ENCODE measurements at regions not wholly inside any gene's neighbourhood (a gene's known extent, or its start where the extent isn't known, plus 50 kb on each side); places are given as distances from the start of the nearest gene placed in this dataset.

DNA sequence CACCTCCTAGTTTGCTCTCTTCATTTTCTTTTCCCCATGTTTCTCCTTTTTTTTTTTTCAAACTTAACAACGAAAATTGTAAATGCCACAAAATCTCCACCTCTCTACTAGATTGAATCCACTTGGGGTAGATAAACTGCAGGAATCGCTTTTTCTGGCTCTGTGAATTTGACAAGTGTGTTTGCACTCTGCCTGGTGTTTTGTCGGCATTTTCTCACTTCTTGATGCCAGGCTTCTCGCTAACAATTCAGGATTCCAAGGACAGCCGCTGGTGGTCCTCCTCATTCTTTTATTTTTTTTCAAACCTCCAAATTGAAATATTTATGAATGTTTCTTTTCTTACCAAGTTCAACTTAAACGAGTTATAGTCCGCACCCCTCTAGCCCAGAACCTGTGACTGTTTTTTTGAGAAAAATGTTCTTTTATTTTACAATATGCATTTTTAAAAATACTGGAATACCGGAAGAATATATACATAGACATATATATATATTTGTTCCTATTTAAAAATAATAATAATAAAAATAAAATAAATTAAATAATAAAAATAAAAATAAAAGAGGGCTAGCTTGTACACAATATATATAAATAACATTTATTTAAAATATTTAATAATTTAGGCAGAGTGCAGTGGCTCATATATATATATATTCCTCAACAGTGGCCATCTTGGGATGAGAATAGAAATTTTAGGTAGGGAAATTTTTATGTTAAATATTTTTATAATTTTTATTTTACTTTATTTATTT is 538.8 kb downstream of the TYW1 start:
- intact Hi-C loops (cut with DNase I), result no loop called here
- Histone ChIP-seq H3K27ac (ENCODE audit: low read depth in 2 of 2, low read length in 2 of 2) (no peak overlapping the region), H3K4me1 (ENCODE audit: control insufficient read depth in 2 of 3, insufficient read depth in 2 of 3, low read depth in 1 of 3, low read length in 3 of 3) (no peaks in the 10 kb centered on the region), H3K4me3 (ENCODE audit: low read length in 3 of 3) (no peak overlapping the region), H3K27me3 (ENCODE audit: control insufficient read depth, insufficient read depth, low read length) (no peaks in the 10 kb centered on the region), H3K36me3 (ENCODE audit: control insufficient read depth in 2 of 3, insufficient read depth in 3 of 3, low read length in 3 of 3) (no peaks in the 10 kb centered on the region), H3K9me3 (ENCODE audit: control insufficient read depth in 2 of 3, insufficient read depth in 1 of 3, low read length in 3 of 3) (no peaks in the 10 kb centered on the region), H3K9ac (ENCODE audit: low read length in 3 of 3) (no peak overlapping the region)
- DNase-seq, result no peak
- peak; percentile 27 for FAIRE-seq
- TF ChIP-seq, protein P1, sequence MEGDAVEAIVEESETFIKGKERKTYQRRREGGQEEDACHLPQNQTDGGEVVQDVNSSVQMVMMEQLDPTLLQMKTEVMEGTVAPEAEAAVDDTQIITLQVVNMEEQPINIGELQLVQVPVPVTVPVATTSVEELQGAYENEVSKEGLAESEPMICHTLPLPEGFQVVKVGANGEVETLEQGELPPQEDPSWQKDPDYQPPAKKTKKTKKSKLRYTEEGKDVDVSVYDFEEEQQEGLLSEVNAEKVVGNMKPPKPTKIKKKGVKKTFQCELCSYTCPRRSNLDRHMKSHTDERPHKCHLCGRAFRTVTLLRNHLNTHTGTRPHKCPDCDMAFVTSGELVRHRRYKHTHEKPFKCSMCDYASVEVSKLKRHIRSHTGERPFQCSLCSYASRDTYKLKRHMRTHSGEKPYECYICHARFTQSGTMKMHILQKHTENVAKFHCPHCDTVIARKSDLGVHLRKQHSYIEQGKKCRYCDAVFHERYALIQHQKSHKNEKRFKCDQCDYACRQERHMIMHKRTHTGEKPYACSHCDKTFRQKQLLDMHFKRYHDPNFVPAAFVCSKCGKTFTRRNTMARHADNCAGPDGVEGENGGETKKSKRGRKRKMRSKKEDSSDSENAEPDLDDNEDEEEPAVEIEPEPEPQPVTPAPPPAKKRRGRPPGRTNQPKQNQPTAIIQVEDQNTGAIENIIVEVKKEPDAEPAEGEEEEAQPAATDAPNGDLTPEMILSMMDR (IDR thresholded peaks at IDR 0.05; ENCODE audit: borderline replicate concordance, extremely low read depth, insufficient read depth), result no peak

DNA sequence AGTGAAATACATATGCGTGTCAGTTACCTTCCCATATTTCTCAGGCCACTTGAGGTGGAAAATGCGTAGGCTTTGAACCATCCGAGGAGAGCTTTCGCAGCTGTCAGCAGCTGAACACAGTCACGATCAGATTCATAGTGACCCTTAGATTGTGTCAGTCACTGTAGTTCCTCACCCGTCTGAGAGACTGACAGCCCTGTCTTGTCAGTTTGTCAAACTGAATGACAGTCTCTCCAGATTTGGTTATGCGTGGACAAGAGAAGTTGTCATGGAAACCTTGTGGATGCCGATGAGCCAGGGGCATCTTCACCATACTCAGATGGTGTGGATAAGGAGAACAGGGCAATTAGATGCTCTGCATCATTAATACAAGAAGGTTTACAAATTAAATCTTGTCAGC is 546.3 kb downstream of the TYW1 start:
- intact Hi-C loops (cut with DNase I), result no loop called here
- FAIRE-seq, result no peak
- TF ChIP-seq, protein P1 (IDR thresholded peaks at IDR 0.05; ENCODE audit: borderline replicate concordance, extremely low read depth, insufficient read depth), result no peak
- Histone ChIP-seq H3K36me3 (ENCODE audit: control insufficient read depth in 2 of 3, insufficient read depth in 3 of 3, low read length in 3 of 3) (no peaks in the 10 kb centered on the region), H3K4me3 (ENCODE audit: low read length in 3 of 3) (no peak overlapping the region), H3K9ac (ENCODE audit: low read length in 3 of 3) (no peak overlapping the region), H3K27me3 (ENCODE audit: control insufficient read depth, insufficient read depth, low read length) (no peaks in the 10 kb centered on the region), H3K4me1 (ENCODE audit: control insufficient read depth in 2 of 3, insufficient read depth in 2 of 3, low read depth in 1 of 3, low read length in 3 of 3) (no peaks in the 10 kb centered on the region), H3K27ac (ENCODE audit: low read depth in 2 of 2, low read length in 2 of 2) (no peak overlapping the region), H3K9me3 (ENCODE audit: control insufficient read depth in 2 of 3, insufficient read depth in 1 of 3, low read length in 3 of 3) (no peaks in the 10 kb centered on the region)
- DNase-seq, result no peak

DNA sequence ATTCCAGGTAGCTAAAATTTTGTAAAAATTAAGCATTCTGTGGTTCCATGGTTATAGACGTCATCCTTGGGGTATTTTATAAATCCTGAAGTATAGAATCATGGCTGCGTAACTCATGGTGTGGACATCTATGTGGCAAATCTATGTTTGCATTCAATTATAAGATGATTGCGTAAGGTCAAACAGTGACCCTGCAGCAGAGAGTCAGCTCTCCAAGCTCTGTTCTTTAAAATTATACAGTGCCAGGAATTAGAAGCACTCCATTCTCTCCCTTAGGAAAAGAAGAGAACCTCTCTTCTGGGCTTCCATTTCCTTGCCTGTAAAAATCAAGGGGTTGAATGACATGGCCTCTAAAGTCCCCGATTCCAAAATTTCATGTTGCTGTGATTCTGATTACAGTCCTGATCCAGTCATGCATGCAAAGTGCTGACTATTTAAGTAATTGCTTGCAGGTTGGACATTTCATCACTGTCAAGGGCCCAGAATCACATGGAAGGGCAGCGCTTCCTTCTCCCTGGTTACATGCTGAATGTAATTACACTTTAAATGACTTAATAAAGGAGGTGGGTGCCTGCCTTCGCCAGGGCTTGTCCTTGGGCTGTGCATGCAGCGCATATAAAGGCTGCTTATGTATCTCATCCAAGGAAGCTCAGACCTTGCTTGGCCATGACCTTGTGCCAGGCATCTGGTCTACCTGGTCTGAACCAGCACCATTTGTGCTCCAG is 550.7 kb downstream of the TYW1 start:
- Histone ChIP-seq H3K4me3 (ENCODE audit: low read length in 3 of 3) (no peak overlapping the region), H3K36me3 (ENCODE audit: control insufficient read depth in 2 of 3, insufficient read depth in 3 of 3, low read length in 3 of 3) (no peaks in the 10 kb centered on the region), H3K4me1 (ENCODE audit: control insufficient read depth in 2 of 3, insufficient read depth in 2 of 3, low read depth in 1 of 3, low read length in 3 of 3) (no peaks in the 10 kb centered on the region), H3K27ac (ENCODE audit: low read depth in 2 of 2, low read length in 2 of 2) (no peak overlapping the region), H3K27me3 (ENCODE audit: control insufficient read depth, insufficient read depth, low read length) (no peaks in the 10 kb centered on the region), H3K9me3 (ENCODE audit: control insufficient read depth in 2 of 3, insufficient read depth in 1 of 3, low read length in 3 of 3) (no peaks in the 10 kb centered on the region), H3K9ac (ENCODE audit: low read length in 3 of 3) (no peak overlapping the region)
- FAIRE-seq (no peak), DNase-seq (peak in 4 of 5 donors; percentile 12 to 37 (median 28))
- intact Hi-C loops (cut with DNase I), result no loop called here
- TF ChIP-seq, protein P1 (IDR thresholded peaks at IDR 0.05; ENCODE audit: borderline replicate concordance, extremely low read depth, insufficient read depth), result no peak

Data from kidney (tissue), 13 donors.